MM.1S (cell line): ENCODE measurements at regions not wholly inside any gene's neighbourhood (a gene's known extent, or its start where the extent isn't known, plus 50 kb on each side); places are given as distances from the start of the nearest gene placed in this dataset.

ENCODE experiments used
- DNase-seq: peaks from one replicate; pipeline ENCODE4 v3.0.0-alpha.2; 2015
- H2AFZ ChIP-seq: fragments of 300-600 bp; sonication (generic); 2 replicates; pipeline ENCODE4 v1.6.0; 2016; ENCODE audit warnings: antibody characterized with exemption, low read length
- H3F3A ChIP-seq: fragments of 300-600 bp; sonication (generic); 2 replicates; pipeline ENCODE4 v1.6.1; 2016; ENCODE audit warnings: mild to moderate bottlenecking, antibody characterized with exemption, low read length, moderate library complexity, mixed read lengths; ENCODE audit not compliant: insufficient read depth
- H3K27ac ChIP-seq: fragments of 300-600 bp; sonication (generic); 2 replicates; pipeline ENCODE4 v1.5.1; 2016; ENCODE audit warnings: mild to moderate bottlenecking, low read length
- H3K27me3 ChIP-seq: fragments of 300-600 bp; sonication (generic); replicated peaks from 2 replicates; pipeline ENCODE4 v1.6.0; 2016; ENCODE audit warnings: low read length; ENCODE audit not compliant: insufficient read depth
- H3K36me3 ChIP-seq: fragments of 300-600 bp; sonication (generic); replicated peaks from 2 replicates; pipeline ENCODE4 v1.6.1; 2016; ENCODE audit warnings: mild to moderate bottlenecking, low read length, mixed read lengths; ENCODE audit not compliant: insufficient read depth
- H3K4me1 ChIP-seq: fragments of 300-600 bp; sonication (generic); 2 replicates; pipeline ENCODE4 v1.6.1; 2016; ENCODE audit warnings: low read length, mixed read lengths
- H3K4me2 ChIP-seq: fragments of 300-600 bp; sonication (generic); 2 replicates; pipeline ENCODE4 v1.6.0; 2016; ENCODE audit warnings: low read depth, low read length
- H3K4me3 ChIP-seq: fragments of 300-600 bp; sonication (generic); 2 replicates; pipeline ENCODE4 v1.5.1; 2016; ENCODE audit warnings: low read length, mixed read lengths
- H3K79me2 ChIP-seq: fragments of 300-600 bp; sonication (generic); 2 replicates; pipeline ENCODE4 v1.6.1; 2016; ENCODE audit warnings: mixed run types, low read length, mixed read lengths
- H3K9ac ChIP-seq: fragments of 300-600 bp; sonication (generic); 2 replicates; pipeline ENCODE4 v1.6.1; 2016; ENCODE audit warnings: low read length, mixed read lengths
- H3K9me2 ChIP-seq: fragments of 300-600 bp; sonication (generic); replicated peaks from 2 replicates; pipeline ENCODE4 v1.6.1; 2016; ENCODE audit warnings: mild to moderate bottlenecking, low read length, mixed read lengths; ENCODE audit not compliant: insufficient read depth
- H3K9me3 ChIP-seq: fragments of 300-600 bp; sonication (generic); replicated peaks from 2 replicates; pipeline ENCODE4 v1.6.1; 2016; ENCODE audit warnings: mild to moderate bottlenecking, low read length, mixed read lengths; ENCODE audit not compliant: insufficient read depth
- H4K20me1 ChIP-seq: fragments of 300-600 bp; sonication (generic); 2 replicates; pipeline ENCODE4 v1.6.1; 2016; ENCODE audit warnings: mild to moderate bottlenecking, low read length, moderate library complexity, mixed read lengths; ENCODE audit not compliant: insufficient read depth
- CTCF ChIP-seq: fragments of 300-600 bp; sonication (generic); IDR thresholded peaks from 2 replicates; pipeline ENCODE4 v1.5.1; 2016; ENCODE audit warnings: antibody characterized with exemption, low read length, mixed read lengths
- EZH2 ChIP-seq: fragments of 300-600 bp; sonication (generic); optimal IDR thresholded peaks from 2 replicates; pipeline ENCODE3; 2017; ENCODE audit warnings: low read depth, mild to moderate bottlenecking, antibody characterized with exemption, low read length, mixed read lengths
- EZH2phosphoT487 ChIP-seq: fragments of 300-600 bp; sonication (generic); IDR thresholded peaks from 2 replicates; pipeline ENCODE4 v1.6.1; 2018; ENCODE audit warnings: antibody characterized with exemption, low read length

- Histone ChIP-seq H3K4me1 (no peaks in the 10 kb centered on the region), H3K9me3 (no peaks in the 10 kb centered on the region), H3K36me3 (no peaks in the 10 kb centered on the region), H4K20me1 (no peaks in the 10 kb centered on the region), H3K79me2 (no peaks in the 10 kb centered on the region), H3K27ac (no peak overlapping the region), H3K9ac (no peak overlapping the region), H2AFZ (no peak overlapping the region), H3K9me2 (no peaks in the 10 kb centered on the region), H3K4me2 (no peak overlapping the region), H3K27me3 (peaks cover 16% of the 10 kb centered on the region), H3F3A (no peaks in the 10 kb centered on the region), H3K4me3 (no peak overlapping the region)
- no peak for DNase-seq
- TF ChIP-seq CTCF (no peak), EZH2 (no peak), EZH2phosphoT487 (no peak)
Observed at GRCh38 chr2:120915670-120916069, 180.0 kb downstream of the GLI2 start.

GRCh38 chr2:120916446-120916845 is 180.8 kb downstream of the GLI2 start:
- no peak for DNase-seq
- Histone ChIP-seq H3K9me3 (no peaks in the 10 kb centered on the region), H3K4me2 (no peak overlapping the region), H3K9me2 (no peaks in the 10 kb centered on the region), H3K79me2 (no peaks in the 10 kb centered on the region), H2AFZ (no peak overlapping the region), H3K4me3 (no peak overlapping the region), H3K27ac (no peak overlapping the region), H3F3A (no peaks in the 10 kb centered on the region), H3K4me1 (no peaks in the 10 kb centered on the region), H3K27me3 (peaks cover 16% of the 10 kb centered on the region), H3K36me3 (no peaks in the 10 kb centered on the region), H4K20me1 (no peaks in the 10 kb centered on the region), H3K9ac (no peak overlapping the region)
- TF ChIP-seq EZH2 (no peak), CTCF (no peak), EZH2phosphoT487 (no peak)

GRCh38 chr2:120917886-120918285 is 182.2 kb downstream of the GLI2 start:
- TF ChIP-seq CTCF (no peak), EZH2phosphoT487 (no peak), EZH2 (no peak)
- Histone ChIP-seq H3K4me2 (no peak overlapping the region), H3K9me3 (no peaks in the 10 kb centered on the region), H3K4me1 (no peaks in the 10 kb centered on the region), H3K27ac (no peak overlapping the region), H3K4me3 (no peak overlapping the region), H3K36me3 (no peaks in the 10 kb centered on the region), H2AFZ (no peak overlapping the region), H3K27me3 (peaks cover 11% of the 10 kb centered on the region), H3K9me2 (no peaks in the 10 kb centered on the region), H3K9ac (no peak overlapping the region), H4K20me1 (no peaks in the 10 kb centered on the region), H3F3A (no peaks in the 10 kb centered on the region), H3K79me2 (no peaks in the 10 kb centered on the region)
- no peak for DNase-seq
